NCI-H187 (cell line): ENCODE measurements at regions not wholly inside any gene's neighbourhood (a gene's known extent, or its start where the extent isn't known, plus 50 kb on each side); places are given as distances from the start of the nearest gene placed in this dataset.

Experiments used
- DNase-seq, 2 experiments: peaks; one replicate each; lab custom pipeline; 2025; lab: John Stamatoyannopoulos, UW

GRCh38 chr18:76255070-76255683, 239.9 kb downstream of the ZNF516 start:
- no peak for DNase-seq

- DNase-seq = no peak
These were observed 242.2 kb downstream of the ZNF516 start for GRCh38 chr18:76252880-76253279.

- no peak for DNase-seq
These were observed 242.9 kb downstream of the ZNF516 start for GRCh38 chr18:76252139-76252538.

DNA sequence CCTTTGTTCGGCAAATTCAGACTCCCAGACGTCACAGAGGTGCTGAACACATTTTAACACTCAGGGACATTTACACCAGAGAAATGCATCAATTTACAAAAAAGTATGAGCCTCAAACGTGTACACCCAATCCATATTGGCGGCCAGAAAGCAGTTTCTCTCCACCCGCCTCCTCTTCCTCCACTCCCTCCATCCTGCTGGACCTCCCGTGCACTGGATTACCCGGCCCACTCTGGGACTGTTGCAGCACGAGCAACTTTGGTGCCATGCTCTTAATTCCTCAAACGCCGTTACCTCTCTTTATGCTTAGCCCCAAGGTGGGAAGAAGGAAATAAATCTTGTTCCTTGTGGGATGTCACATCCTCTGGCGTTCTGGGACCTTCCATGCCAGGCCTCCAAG, 243.4 kb downstream of the ZNF516 start:
- DNase-seq = no peak

- no peak for DNase-seq
These were observed 248.5 kb downstream of the ZNF516 start for GRCh38 chr18:76246590-76246989.

DNA sequence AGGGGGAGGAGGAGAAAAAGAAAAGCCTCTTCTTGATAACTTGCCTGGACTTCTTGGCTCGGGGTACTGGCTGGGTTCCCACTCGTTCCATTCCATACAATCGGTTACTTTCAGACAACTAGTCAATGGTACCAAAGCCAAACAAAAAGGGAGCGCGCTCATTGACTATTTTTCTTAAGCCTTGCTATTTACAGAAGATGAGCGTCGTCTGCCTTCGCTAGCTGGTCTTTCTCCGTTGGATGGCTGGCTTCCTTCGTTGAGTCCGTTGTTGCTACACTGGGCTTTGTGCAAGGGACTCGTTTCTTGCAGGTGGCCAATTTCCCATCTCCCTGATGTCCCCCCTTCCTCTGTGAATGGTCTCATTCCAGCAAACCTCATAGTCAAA, 260.4 kb downstream of the ZNF516 start:
- DNase-seq = no peak

GRCh38 chr18:76233876-76234675, 261.0 kb downstream of the ZNF516 start:
- DNase-seq = no peak

GRCh38 chr18:76233406-76233805, 261.6 kb downstream of the ZNF516 start:
- no peak for DNase-seq

- no peak for DNase-seq
These were observed 262.3 kb downstream of the ZNF516 start for GRCh38 chr18:76232779-76233178.

DNA sequence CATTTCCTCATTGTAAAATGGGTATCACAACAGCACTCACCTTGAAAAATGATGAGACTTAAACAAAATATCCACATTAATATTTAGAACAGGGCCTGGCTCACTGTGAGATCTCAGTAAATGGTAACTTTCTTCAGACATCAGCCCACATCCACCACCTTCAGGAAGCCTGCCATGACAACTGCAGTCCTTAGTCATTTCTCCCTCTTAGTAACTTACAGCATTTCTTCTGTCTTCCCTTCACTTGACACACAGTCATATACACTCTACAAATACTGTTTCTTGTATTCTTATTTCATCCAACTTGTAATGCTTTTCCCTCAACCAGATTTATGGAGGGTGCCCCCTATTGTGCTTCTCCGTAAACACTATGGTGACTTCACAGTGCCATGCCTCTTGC, 263.0 kb downstream of the ZNF516 start:
- no peak for DNase-seq

- no peak for DNase-seq
These were observed 263.6 kb downstream of the ZNF516 start for GRCh38 chr18:76231402-76231801.

- DNase-seq = no peak
These were observed 264.3 kb downstream of the ZNF516 start for GRCh38 chr18:76230791-76231190.

DNA sequence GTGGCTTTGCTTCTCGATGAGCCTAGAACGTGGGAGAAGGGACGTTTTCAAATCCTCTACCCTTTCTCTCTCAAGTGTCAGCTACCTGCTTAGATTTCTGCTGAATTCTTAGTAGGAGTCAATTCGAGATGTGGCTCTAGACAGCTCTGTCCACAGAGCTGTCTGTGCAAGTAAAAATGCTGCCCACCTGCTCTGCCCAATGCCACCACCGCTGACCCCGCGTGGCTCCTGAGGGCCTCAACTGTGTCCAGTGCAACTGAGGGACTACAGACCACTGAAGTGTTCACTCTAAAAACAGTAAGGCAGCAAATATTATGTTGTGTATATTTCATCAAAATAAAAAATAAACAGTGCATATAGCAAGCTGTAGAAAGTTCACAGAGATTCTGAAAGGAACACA, 266.3 kb downstream of the ZNF516 start:
- no peak for DNase-seq

DNA sequence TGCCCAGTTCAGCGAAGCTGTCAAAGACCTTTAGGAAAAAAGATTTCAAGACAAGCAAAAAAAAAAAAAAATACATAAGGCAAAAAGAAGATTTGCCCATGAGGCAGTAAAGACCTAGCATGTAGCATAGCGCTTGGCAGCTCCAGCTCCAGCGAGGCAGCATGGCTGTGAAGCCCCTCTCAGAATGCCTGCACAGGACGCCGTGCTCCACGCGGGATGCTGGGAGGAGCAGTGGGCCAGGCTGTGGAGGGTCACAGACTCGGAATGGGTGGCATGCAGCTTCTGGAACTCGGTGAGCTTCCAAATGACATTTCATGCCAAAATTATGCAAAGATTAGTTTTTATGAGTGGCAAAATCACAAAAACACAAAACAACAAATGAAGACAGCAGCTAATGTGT, 267.3 kb downstream of the ZNF516 start:
- DNase-seq = no peak

DNA sequence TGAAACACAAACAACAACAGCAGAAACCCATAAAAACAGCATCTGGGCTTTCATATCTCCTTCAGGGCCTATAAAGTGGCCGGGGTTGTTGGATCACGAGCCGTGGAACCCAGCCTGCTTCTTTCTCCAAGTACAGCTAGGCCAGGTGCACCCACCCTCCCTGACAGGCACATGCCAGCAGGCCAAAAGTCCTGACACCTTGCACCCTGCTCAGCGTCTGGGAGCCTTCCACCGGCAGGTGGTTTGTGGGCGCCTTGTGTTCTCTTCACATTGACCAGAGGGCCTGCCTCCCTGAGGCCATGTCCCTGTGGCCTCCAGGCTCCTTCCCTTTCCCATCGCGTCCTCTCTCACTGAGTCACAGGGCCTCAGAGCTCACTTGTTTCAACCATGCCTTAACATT, 271.6 kb downstream of the ZNF516 start:
- DNase-seq = no peak

- DNase-seq = no peak
These were observed 276.0 kb downstream of the ZNF516 start for GRCh38 chr18:76219023-76219422.

DNA sequence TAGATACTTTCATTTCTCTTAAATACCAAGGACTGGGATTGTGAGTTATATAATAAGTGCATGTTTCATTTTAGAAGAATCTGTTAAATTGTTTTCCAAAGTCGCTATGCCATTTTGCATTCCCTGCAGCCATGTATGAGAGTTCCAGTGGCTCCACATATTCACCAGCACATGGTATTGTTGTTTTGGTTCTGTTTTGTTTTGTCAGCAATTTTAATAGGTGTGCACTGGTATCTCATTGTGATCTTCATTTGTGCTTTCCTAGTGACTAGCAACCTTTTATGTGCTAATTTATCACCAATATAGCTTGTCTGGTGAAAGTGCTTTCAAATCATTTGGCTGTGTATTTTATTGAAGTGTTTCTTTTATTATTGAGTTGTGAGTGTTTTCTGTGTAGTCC, 278.9 kb downstream of the ZNF516 start:
- DNase-seq = no peak

GRCh38 chr18:76213991-76214390, 281.1 kb downstream of the ZNF516 start:
- no peak for DNase-seq

GRCh38 chr18:76212960-76213359, 282.1 kb downstream of the ZNF516 start:
- peak; percentile 56 to 69 for DNase-seq

DNA sequence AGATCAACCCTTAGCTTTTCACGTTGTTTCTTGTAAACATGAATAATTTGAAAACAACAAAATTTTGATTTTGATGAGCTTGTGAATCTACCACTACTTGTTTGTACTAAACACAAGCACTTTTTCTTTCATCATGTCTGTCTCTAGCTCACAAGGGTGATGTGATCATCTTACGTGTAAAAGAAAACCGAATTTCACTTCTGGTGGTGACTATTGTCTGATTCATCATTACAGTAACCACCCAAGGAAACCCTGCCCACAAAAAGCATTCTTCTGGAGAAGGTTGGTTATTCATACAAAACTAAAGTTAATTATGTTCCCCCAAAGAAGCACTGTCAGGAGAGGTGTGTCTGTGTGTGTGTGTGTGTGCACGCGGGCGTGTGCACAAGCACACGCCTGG, 285.4 kb downstream of the ZNF516 start:
- DNase-seq = no peak

DNA sequence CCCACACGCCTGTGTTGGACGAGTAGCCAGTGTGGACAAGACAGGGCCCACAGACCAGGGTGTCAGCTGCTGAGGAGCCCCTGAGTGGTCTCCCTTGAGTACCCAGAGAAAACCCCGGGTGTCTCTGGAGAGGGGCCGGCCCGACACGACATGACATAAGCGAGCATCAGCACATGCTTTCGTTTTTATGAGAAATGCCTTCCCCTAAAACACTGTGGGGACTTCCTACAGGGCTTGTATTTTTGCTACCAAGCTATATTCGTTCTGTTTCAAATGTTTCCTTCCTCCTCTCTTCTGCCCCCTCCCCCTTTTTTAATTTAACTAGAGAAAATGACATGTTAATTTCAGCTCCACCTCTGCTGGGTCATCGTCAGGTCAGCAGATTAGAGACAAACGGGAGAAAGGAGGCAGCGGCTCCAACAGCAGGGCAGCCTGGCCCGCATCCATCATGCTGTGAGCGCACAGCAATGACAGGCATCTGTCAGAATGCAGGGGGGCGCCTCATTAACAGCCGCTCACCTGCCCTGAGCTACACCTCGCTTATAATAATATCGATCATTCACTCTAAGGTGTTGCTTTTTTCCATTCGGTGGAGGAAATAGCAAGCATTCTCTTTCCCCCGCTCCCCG, 286.2 kb downstream of the ZNF516 start:
- no peak for DNase-seq

GRCh38 chr18:76205906-76206305, 289.1 kb downstream of the ZNF516 start:
- DNase-seq = no peak

DNA sequence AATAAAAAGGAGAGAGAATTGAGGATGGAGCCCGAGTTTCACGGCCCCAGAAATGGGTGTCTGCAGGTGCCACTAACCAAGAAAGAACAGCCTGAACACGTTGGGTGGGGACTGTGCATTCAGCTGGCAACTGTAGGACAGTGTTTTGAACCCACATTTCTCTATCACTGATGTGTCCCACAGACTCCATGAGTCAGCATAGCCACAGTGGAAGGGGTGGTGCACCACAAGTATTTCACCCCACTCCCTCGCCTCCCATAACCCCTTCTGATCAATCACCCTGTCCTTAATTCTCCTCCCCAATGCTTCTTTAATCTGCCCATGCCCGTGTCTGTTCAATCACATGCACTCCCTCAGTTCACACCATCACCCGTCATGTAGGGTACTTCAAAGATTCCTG, 291.5 kb downstream of the ZNF516 start:
- DNase-seq = no peak
